GM18505 (cell line): ENCODE measurements at regions not wholly inside any gene's neighbourhood (a gene's known extent, or its start where the extent isn't known, plus 50 kb on each side); places are given as distances from the start of the nearest gene placed in this dataset.

ENCODE experiments used
- ATAC-seq: cut with Tn5 transposase; IDR thresholded peaks from one replicate; pipeline ENCODE4 v1.9.1; 2021; ENCODE audit not compliant: unreplicated experiment
- POLR2A ChIP-seq: IDR thresholded peaks from 4 replicates; pipeline ENCODE4 v1.6.1; 2011; ENCODE audit warnings: borderline replicate concordance; ENCODE audit not compliant: insufficient read depth, insufficient read length; ENCODE audit errors: extremely low read depth

DNA sequence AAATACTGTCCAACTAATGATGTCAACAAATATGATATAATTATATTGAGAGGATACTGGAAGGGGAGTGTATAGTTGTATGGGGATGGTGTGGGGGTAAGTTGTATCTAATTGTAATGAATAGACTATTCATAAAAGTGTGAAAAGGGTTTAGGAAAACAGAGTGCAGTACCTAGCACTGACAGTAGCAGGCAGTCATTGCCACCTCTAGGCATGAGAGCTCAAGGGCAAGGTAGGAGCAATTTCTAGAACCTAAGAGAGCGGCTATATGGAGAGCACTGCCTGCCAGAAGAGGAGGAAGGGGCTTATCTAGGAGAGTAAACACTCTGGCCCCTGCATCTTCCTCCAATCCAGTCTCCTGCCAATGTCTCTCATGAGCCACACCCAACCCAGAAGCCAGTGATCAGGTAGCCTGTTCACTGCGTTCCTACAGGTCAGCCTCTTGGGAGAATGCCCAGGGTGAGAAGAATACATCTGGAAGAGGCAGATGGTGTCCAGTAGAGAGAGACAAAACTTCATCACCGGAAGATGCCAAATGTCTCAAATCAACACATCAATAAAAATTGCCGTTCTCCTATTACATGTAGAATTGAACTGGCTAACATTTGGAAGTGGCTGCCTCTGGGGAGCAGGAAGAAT lies 200.0 kb downstream of the LY86 start:
- no peak for ATAC-seq
- TF ChIP-seq POLR2A, result no peak

DNA sequence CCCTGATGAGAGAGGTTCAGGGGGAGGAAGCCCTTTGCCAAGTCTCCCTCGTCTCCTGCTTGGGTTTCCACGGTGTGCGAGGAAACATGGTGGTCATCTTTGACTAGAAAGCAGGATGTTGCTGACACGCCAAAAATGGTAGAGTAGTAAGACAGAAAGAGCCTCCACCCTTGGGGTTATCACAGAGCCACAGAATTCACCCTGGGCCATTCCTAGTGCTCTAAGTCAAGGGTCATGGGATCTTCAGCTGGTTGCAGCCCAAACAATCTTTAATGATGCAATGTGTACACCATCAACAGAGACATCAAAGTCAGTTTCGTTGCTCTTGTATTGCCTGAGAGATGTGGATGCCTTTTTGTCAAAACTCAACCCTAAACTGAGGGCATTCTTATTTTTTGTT lies 201.9 kb downstream of the LY86 start:
- no peak for ATAC-seq
- no peak for TF ChIP-seq POLR2A

DNA sequence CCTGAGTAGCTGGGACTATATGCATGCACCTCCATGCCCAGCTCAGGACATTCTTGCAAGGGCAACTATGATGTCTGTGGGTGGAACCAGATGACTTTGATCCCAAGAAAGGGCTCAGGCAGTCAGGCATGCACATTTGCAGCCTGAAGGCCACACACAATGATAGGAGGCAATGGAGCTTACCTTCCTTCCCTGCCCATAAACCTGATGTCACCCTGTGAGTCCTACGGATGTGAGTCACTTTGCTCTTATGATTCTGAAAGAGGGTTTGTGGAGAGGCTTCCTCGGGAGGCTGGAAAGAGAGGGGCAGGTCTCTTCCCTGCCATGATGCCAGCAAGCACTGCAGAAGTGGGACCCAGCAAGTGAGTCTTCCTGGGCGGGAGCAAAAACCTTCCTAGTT lies 202.4 kb downstream of the LY86 start:
- TF ChIP-seq POLR2A, result no peak
- no peak for ATAC-seq

DNA sequence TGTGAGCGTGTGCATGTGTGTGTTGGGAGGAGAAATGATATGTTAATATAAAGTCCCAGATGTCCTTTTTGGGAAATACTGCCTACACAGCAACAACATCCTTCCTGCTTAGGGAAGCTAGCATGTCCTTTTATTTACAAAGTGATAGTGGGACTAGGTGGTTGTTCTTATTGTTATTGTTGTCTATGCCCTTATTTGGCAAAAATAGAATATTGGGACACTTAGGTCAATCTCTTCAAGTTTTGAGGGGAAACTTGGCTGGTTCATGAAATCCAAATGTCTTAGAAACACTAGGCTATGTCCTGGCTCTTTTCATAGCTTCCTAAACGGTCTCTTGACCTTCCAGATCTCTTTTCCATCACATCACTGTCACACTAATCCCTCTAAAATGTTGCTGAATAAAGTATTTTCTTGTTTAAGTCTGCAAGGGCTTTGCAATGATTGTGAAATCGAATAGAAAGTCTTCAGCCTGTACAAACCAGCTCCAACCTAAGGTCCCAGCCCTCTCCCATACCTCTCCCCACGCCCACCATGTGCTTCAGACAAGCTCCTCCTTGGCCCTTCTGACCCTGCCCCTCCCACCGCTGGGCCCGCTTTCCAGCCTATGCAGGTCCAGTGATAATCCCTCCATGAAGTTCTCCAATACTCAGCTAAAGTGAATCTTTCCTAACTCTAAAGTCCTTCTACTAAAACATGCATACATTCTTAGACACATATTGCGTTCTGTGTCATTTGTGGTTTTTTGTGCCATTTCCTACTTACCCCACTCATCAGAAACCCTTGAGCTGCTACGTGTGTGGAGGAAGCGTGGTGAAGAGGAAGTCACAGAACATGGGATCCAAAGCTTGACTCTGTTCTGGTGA lies 205.1 kb downstream of the LY86 start:
- no peak for ATAC-seq
- no peak for TF ChIP-seq POLR2A

- no peak for ATAC-seq
- no peak for TF ChIP-seq POLR2A
These were observed 206.9 kb downstream of the LY86 start for GRCh38 chr6:6795393-6795792.

- ATAC-seq, result no peak
- no peak for TF ChIP-seq POLR2A
These were observed 208.3 kb downstream of the LY86 start for GRCh38 chr6:6796818-6797217.

- TF ChIP-seq POLR2A, result no peak
- peak; percentile 40 for ATAC-seq
These were observed 209.9 kb downstream of the LY86 start for GRCh38 chr6:6798448-6798860.

DNA sequence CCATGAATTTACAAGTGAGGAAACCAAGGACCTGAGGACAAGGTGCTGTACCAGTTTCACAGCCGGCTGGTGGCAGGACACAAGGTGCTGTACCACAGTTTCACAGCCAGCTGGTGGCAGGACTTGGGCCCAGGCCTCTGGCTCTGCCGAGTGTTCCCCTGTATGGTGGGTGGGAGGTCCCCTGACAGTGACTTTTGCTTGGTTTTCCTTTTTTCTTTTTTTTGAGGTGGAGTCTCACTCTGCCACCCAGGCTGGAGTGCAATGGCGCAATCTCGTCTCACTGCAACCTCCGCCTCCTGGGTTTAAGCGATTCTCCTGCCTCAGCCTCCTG lies 212.4 kb downstream of the LY86 start:
- no peak for TF ChIP-seq POLR2A
- ATAC-seq, result no peak

- no peak for ATAC-seq
- no peak for TF ChIP-seq POLR2A
These were observed 213.2 kb downstream of the LY86 start for GRCh38 chr6:6801635-6802218.

- peak; percentile 79 for ATAC-seq
- no peak for TF ChIP-seq POLR2A
These were observed 214.9 kb downstream of the LY86 start for GRCh38 chr6:6803180-6803977.

DNA sequence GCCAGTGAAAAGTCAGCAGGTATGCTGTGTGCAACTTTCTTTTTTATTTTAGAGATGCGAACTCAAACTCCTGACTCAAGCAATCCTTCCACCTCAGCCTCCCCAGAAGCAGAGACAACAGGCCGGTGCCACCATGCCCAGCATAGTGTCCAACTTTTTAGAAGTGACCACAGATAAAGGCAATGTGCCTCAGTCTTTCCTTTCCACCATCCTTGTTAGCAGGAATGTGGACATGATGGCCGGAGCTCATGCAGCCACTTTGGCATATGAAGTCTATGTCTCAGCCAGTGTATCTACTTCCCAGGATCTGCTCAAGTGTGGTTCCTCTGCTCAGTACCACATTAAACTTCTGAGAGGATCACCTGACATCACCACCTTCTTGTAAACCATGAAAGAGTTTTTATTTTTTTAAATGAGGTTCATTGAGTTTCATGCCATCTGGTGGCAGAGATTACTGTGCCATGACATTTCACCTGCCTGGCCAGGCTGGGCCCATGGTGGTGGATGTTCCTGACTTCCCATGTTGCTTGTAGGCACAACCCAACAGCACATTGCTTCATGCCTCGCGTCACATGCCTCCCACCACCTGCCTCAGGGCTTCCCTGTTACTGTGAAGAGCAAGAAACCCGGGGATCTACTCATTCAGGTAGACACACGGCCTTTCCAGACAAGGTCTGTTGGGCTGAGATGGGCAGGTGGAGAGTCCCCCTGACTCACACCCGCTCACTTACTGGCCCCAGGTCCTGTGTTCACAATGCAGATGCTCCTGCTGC lies 216.5 kb downstream of the LY86 start:
- ATAC-seq, result no peak
- no peak for TF ChIP-seq POLR2A

DNA sequence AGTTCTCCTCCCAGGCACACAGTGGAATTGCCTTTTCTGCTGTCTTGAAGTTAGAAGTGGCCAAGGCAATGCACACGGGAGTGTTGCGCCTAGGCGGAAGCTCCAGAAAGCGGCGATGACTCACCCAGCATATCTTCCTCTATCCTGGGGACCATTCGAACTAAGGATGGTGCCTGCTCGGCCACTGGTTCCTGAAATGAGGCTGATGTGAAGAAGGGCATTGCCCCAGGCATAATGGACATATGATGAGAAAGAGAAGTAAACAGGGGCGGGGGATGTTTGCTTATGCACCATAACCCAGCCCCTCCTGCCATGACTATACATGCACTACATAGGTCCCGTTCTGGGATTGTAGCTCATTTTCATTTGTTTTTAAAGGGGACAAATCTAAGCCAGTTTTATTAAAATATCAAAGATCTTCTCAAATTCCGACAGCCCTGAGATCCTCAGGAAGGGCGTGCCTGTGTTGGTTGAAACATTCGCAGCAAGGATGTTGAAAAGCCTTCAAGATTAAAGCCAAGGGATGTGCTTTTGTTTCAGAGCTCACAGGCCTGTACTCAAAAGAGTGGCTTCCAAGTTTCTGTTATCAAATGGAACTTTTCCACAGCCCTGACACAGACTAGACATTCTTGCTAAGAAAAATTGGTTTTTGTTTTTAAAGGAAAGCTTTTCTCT lies 218.5 kb downstream of the LY86 start:
- TF ChIP-seq POLR2A, result no peak
- ATAC-seq, result no peak
